Cardiac fibroblast (primary cell): ENCODE measurements at regions not wholly inside any gene's neighbourhood (a gene's known extent, or its start where the extent isn't known, plus 50 kb on each side); places are given as distances from the start of the nearest gene placed in this dataset.

Source experiments
- DNase-seq, 2 donors: peaks; one replicate each; pipeline versions ENCODE4 v3.0.0 to v3.0.0-alpha.2; 2010; ENCODE audit warnings: low read depth in 2 of 2
- H3K4me3 ChIP-seq, 2 donors: replicated peaks in 1 of 2; 1 replicate in 1 of 2; 2 replicates in 1 of 2; pipeline ENCODE4 v1.5.1; 2011; ENCODE audit warnings: low read depth in 2 of 2, low read length in 2 of 2, mild to moderate bottlenecking in 2 of 2, moderate library complexity in 1 of 2
- CTCF ChIP-seq: IDR thresholded peaks from one replicate; pipeline ENCODE4 v1.5.1; 2011; ENCODE audit warnings: low read depth, mild to moderate bottlenecking, low read length, inconsistent platforms

GRCh38 chr6:154614641-154615040 is 104.2 kb upstream of the CNKSR3 start:
- DNase-seq, result no peak
- H3K4me3 ChIP-seq, result no peak overlapping the region
- TF ChIP-seq CTCF, result no peak

GRCh38 chr6:154615483-154616025 is 105.1 kb upstream of the CNKSR3 start:
- DNase-seq, result peak; percentile 64 to 88
- no peak for TF ChIP-seq CTCF

GRCh38 chr6:154617175-154617574 is 106.7 kb upstream of the CNKSR3 start:
- DNase-seq, result no peak
- H3K4me3 ChIP-seq, result no peak overlapping the region
- no peak for TF ChIP-seq CTCF

More at GRCh38 chr6:154615483-154616025, 105.1 kb upstream of the CNKSR3 start:
- H3K4me3 ChIP-seq, result no peak overlapping the region

- TF ChIP-seq CTCF, result no peak
- no peak overlapping the region for H3K4me3 ChIP-seq
- DNase-seq, result no peak
Measured at GRCh38 chr6:154619146-154619545, 108.7 kb upstream of the CNKSR3 start.

GRCh38 chr6:154621686-154622085 is 111.2 kb upstream of the CNKSR3 start:
- TF ChIP-seq CTCF, result no peak
- DNase-seq, result no peak
- no peak overlapping the region for H3K4me3 ChIP-seq

GRCh38 chr6:154622618-154623336 is 110.4 kb upstream of the SCAF8 start:
- DNase-seq, result no peak
- H3K4me3 ChIP-seq, result no peak overlapping the region
- no peak for TF ChIP-seq CTCF
